Stimulated activated CD4-positive, alpha-beta T cell treated with anti-CD3 and anti-CD28 coated beads, TNF-alpha, amount 100 ng/mL, for 48 hours (primary cell): ENCODE measurements at regions not wholly inside any gene's neighbourhood (a gene's known extent, or its start where the extent isn't known, plus 50 kb on each side); places are given as distances from the start of the nearest gene placed in this dataset.
"Not testable (repeated sequence)": the region's sequence is repeated elsewhere in the genome, so short reads cannot be mapped to it uniquely, and the experiment has no call there.

Experiments used
- DNase-seq, 3 donors: peaks; one replicate each; pipeline ENCODE4 v3.0.0-alpha.2; 2020; ENCODE audit warnings: low read depth in 3 of 3

- DNase-seq, result no peak
These were observed 221.7 kb upstream of the RXFP2 start for GRCh38 chr13:31517599-31517998.

GRCh38 chr13:31518645-31519044 is 220.7 kb upstream of the RXFP2 start:
- DNase-seq, result no peak

- DNase-seq, result no peak
These were observed 217.9 kb upstream of the RXFP2 start for GRCh38 chr13:31521435-31521834.

GRCh38 chr13:31522396-31522795 is 216.9 kb upstream of the RXFP2 start:
- DNase-seq, result no peak

GRCh38 chr13:31528176-31528575 is 211.2 kb upstream of the RXFP2 start:
- DNase-seq, result no peak

- DNase-seq, result no peak
These were observed 210.6 kb upstream of the RXFP2 start for GRCh38 chr13:31528758-31529157.

- no peak for DNase-seq
These were observed 208.4 kb upstream of the RXFP2 start for GRCh38 chr13:31530922-31531321.

GRCh38 chr13:31537052-31537451 is 202.3 kb upstream of the RXFP2 start:
- DNase-seq, result no peak

GRCh38 chr13:31538067-31539042 is 201.0 kb upstream of the RXFP2 start:
- no peak for DNase-seq

- no peak for DNase-seq
These were observed 199.0 kb upstream of the RXFP2 start for GRCh38 chr13:31540281-31540680.

GRCh38 chr13:31543190-31543589 is 196.1 kb upstream of the RXFP2 start:
- no peak for DNase-seq

- DNase-seq, result no peak
These were observed 193.7 kb upstream of the RXFP2 start for GRCh38 chr13:31545616-31546015.

- no peak for DNase-seq
These were observed 182.9 kb upstream of the RXFP2 start for GRCh38 chr13:31556376-31556775.

- DNase-seq, result not testable (repeated sequence)
These were observed 155.1 kb upstream of the RXFP2 start for GRCh38 chr13:31584221-31584620.

GRCh38 chr13:31587698-31588266 is 151.5 kb upstream of the RXFP2 start:
- no peak for DNase-seq

GRCh38 chr13:31588316-31588715 is 151.0 kb upstream of the RXFP2 start:
- DNase-seq, result no peak

GRCh38 chr13:31588893-31589292 is 150.4 kb upstream of the RXFP2 start:
- no peak for DNase-seq

GRCh38 chr13:31591642-31592233 is 147.6 kb upstream of the RXFP2 start:
- DNase-seq, result no peak

- DNase-seq, result no peak
These were observed 145.3 kb upstream of the RXFP2 start for GRCh38 chr13:31594056-31594455.

- DNase-seq, result no peak
These were observed 143.8 kb upstream of the RXFP2 start for GRCh38 chr13:31595563-31595962.

GRCh38 chr13:31598990-31599389 is 140.3 kb upstream of the RXFP2 start:
- no peak for DNase-seq

- no peak for DNase-seq
These were observed 134.1 kb upstream of the RXFP2 start for GRCh38 chr13:31605076-31605860.
